ENCODE measurements at regions not wholly inside any gene's neighbourhood (a gene's known extent, or its start where the extent isn't known, plus 50 kb on each side); places are given as distances from the start of the nearest gene placed in this dataset.

- Histone ChIP-seq H3K4me1 (peaks cover 0 to 13% (median 3%) of the 10 kb centered on the region in 3 donors), H3K27ac (no peak overlapping the region), H3K9me3 (no peaks in the 10 kb centered on the region), H3K27me3 (no peaks in the 10 kb centered on the region), H3K36me3 (no peaks in the 10 kb centered on the region), H3K4me3 (no peak overlapping the region)
- WGBS, 2 donors (ENCODE audit: low coverage in 1 of 2): 81 to 91% methylated on average over 4 of the region's 4 CpGs
- ATAC-seq: no peak
- no peak for TF ChIP-seq POLR2A (IDR thresholded peaks at IDR 0.05)
- TF ChIP-seq CTCF (IDR thresholded peaks at IDR 0.05): no peak
Observed at GRCh38 chr13:80010846-80011245, 330.1 kb downstream of the SPRY2 start.

- no peak for TF ChIP-seq CTCF (IDR thresholded peaks at IDR 0.05)
- no peak for TF ChIP-seq POLR2AphosphoS5 (IDR thresholded peaks at IDR 0.05)
- TF ChIP-seq POLR2A (IDR thresholded peaks at IDR 0.05): no peak
- no peak for TF ChIP-seq EP300 (IDR thresholded peaks at IDR 0.05)
- H3K4me3 ChIP-seq: no peak overlapping the region
- H3K27ac ChIP-seq: no peak overlapping the region
- H3K4me1 ChIP-seq: peaks cover 0 to 13% (median 3%) of the 10 kb centered on the region in 3 donors
- H3K27me3 ChIP-seq: no peaks in the 10 kb centered on the region
- 93 to 95% methylated on average over 6 of the region's 6 CpGs for WGBS, 2 donors (ENCODE audit: low coverage in 1 of 2)
- no peak for ATAC-seq
- H3K9me3 ChIP-seq: no peaks in the 10 kb centered on the region
- no peaks in the 10 kb centered on the region for H3K36me3 ChIP-seq
Observed at GRCh38 chr13:80010286-80010831, 330.6 kb downstream of the SPRY2 start.

GRCh38 chr13:80009760-80010159 lies 331.2 kb downstream of the SPRY2 start:
- Histone ChIP-seq H3K9me3 (no peaks in the 10 kb centered on the region), H3K4me1 (peaks cover 0 to 13% (median 3%) of the 10 kb centered on the region in 3 donors), H3K27ac (no peak overlapping the region), H3K36me3 (no peaks in the 10 kb centered on the region), H3K27me3 (no peaks in the 10 kb centered on the region), H3K4me3 (no peak overlapping the region)
- no peak for ATAC-seq
- TF ChIP-seq EP300 (IDR thresholded peaks at IDR 0.05) (no peak), CTCF (IDR thresholded peaks at IDR 0.05) (no peak), POLR2AphosphoS5 (IDR thresholded peaks at IDR 0.05) (no peak), POLR2A (IDR thresholded peaks at IDR 0.05) (no peak)

- no peaks in the 10 kb centered on the region for H3K27me3 ChIP-seq
- H3K9me3 ChIP-seq: no peaks in the 10 kb centered on the region
- TF ChIP-seq POLR2AphosphoS5 (IDR thresholded peaks at IDR 0.05) (no peak), CTCF (IDR thresholded peaks at IDR 0.05) (no peak), EP300 (IDR thresholded peaks at IDR 0.05) (no peak), POLR2A (IDR thresholded peaks at IDR 0.05) (no peak)
- H3K27ac ChIP-seq: no peak overlapping the region
- WGBS, 2 donors (ENCODE audit: low coverage in 1 of 2): 91 to 94% methylated on average over 4 of the region's 4 CpGs
- no peak for ATAC-seq
- H3K4me3 ChIP-seq: no peak overlapping the region
- H3K4me1 ChIP-seq: peaks cover 0 to 8% (median 3%) of the 10 kb centered on the region in 3 donors
- H3K36me3 ChIP-seq: no peaks in the 10 kb centered on the region
Observed at GRCh38 chr13:80006940-80007339, 334.0 kb downstream of the SPRY2 start.

- TF ChIP-seq POLR2A (IDR thresholded peaks at IDR 0.05) (no peak), EP300 (IDR thresholded peaks at IDR 0.05) (no peak), POLR2AphosphoS5 (IDR thresholded peaks at IDR 0.05) (no peak), CTCF (IDR thresholded peaks at IDR 0.05) (no peak)
- H3K4me3 ChIP-seq: no peak overlapping the region
- H3K9me3 ChIP-seq: no peaks in the 10 kb centered on the region
- ATAC-seq: no peak
- no peak overlapping the region for H3K27ac ChIP-seq
- no peaks in the 10 kb centered on the region for H3K27me3 ChIP-seq
- H3K36me3 ChIP-seq: no peaks in the 10 kb centered on the region
- H3K4me1 ChIP-seq: no peaks in the 10 kb centered on the region
Observed at GRCh38 chr13:80001510-80001842, 339.4 kb downstream of the SPRY2 start.

All from gastroesophageal sphincter (tissue), 4 donors.